ENCODE measurements at regions not wholly inside any gene's neighbourhood (a gene's known extent, or its start where the extent isn't known, plus 50 kb on each side); places are given as distances from the start of the nearest gene placed in this dataset.

DNA sequence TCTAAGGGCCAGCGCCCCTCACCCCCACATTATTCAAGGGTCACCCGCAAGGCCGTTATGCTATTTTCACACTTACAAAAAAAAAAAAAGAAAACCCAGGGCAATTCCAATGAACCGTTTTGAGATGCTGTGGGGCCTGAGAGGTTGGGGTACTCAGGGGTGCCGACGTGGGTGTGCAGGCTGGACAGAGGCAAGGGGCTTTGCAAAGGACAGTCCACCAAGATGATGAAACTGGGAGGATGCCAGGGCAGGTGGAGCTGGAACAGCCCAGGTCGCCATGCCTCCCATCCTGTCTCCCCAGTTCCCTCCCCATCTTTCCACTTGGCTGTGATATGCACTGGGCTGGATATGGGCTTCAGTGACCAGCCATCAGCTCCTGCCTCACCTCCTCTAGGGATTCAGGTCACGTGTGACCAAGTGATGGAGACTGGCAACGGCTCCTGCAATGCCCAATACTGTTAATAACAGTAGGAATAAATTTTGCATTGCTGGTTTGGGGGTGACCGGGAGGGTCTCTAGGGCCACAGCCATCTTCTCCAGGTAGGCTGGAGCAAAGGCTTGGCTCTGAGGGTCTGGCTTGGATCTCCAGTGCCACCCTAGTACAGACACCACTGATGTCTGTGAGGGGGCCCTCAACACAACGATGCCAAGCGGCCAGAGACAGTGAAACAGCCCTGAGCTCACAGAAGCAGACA, 151.3 kb upstream of the TNRC6C start:
- Histone ChIP-seq H3K4me2 (ENCODE audit: low read length) (no peak overlapping the region), H3K4me1 (ENCODE audit: insufficient read depth, low read length) (peaks cover 10% of the 10 kb centered on the region; the same call in 1 of the 2 replicates)

DNA sequence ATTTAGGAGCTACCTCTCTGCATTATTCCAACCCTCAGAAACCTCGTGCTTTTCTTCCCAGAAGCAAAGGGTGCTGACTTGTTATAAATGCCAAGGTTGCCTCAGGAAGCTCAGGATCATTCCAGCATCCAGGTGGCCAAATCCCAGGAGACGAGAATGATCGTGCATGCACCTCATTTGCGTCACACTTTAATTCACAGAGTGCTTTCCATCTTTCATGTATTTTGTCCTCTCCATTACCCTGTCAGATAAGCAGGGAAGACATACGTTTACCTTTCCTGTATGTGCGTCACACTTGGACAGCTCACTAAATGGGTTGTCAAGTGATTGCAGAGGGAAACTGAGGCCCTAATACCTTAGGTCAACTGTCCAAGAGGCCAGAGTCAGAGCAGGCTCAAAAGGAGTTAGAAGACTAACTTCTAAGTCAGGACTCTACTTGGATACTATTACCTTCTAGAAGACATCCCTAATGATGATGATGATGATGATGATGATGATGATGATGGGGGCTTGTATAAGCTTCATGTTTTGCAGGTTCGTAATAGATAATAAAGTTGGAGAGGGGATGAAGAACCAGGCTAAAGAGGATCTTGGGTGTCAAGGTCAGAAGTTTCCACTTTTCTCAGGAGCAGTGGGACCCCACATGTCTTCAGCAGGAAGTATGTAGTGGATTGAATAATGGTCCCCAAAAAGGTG, 150.6 kb upstream of the TNRC6C start:
- Histone ChIP-seq H3K27ac (ENCODE audit: low read length) (no peak overlapping the region), H3K4me1 (ENCODE audit: insufficient read depth, low read length) (peaks cover 10% of the 10 kb centered on the region; the same call in 1 of the 2 replicates), H3K9me2 (replicated peaks; ENCODE audit: low read length) (no peaks in the 10 kb centered on the region), H3K4me3 (ENCODE audit: low read length) (no peak overlapping the region), H3K27me3 (ENCODE audit: low read length) (peaks cover 52% of the 10 kb centered on the region), H3K9ac (ENCODE audit: low read length) (no peak overlapping the region), H3K9me3 (ENCODE audit: low read length) (no peaks in the 10 kb centered on the region), H3K36me3 (ENCODE audit: low read depth, low read length) (no peaks in the 10 kb centered on the region), H3K79me2 (ENCODE audit: low read length) (no peaks in the 10 kb centered on the region), H3F3A (ENCODE audit: low read length, unreplicated experiment) (no peaks in the 10 kb centered on the region), H2AFZ (ENCODE audit: low read length) (no peak overlapping the region), H4K20me1 (ENCODE audit: low read length) (no peaks in the 10 kb centered on the region), H3K4me2 (ENCODE audit: low read length) (no peak overlapping the region)
- ATAC-seq: no peak
- no TSS peak for BruUV-seq (replicated peaks)
- intact Hi-C loops (cut with micrococcal nuclease): no loop called here
- POLR2A ChIA-PET (ENCODE audit: unreplicated experiment): no interaction called here
- no peak for DNase-seq
- CTCF ChIA-PET: no interaction called here
- TF ChIP-seq, protein P1, sequence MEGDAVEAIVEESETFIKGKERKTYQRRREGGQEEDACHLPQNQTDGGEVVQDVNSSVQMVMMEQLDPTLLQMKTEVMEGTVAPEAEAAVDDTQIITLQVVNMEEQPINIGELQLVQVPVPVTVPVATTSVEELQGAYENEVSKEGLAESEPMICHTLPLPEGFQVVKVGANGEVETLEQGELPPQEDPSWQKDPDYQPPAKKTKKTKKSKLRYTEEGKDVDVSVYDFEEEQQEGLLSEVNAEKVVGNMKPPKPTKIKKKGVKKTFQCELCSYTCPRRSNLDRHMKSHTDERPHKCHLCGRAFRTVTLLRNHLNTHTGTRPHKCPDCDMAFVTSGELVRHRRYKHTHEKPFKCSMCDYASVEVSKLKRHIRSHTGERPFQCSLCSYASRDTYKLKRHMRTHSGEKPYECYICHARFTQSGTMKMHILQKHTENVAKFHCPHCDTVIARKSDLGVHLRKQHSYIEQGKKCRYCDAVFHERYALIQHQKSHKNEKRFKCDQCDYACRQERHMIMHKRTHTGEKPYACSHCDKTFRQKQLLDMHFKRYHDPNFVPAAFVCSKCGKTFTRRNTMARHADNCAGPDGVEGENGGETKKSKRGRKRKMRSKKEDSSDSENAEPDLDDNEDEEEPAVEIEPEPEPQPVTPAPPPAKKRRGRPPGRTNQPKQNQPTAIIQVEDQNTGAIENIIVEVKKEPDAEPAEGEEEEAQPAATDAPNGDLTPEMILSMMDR (conservative IDR thresholded peaks at IDR 0.05; ENCODE audit: low read depth, low read length): no peak
- TF ChIP-seq EZH2 (IDR thresholded peaks at IDR 0.05; ENCODE audit: low read length, unreplicated experiment) (no peak), EZH2phosphoT487 (IDR thresholded peaks at IDR 0.05; ENCODE audit: borderline replicate concordance, low read length) (no peak)

More for the DNA sequence above, 151.3 kb upstream of the TNRC6C start:
- Histone ChIP-seq H4K20me1 (ENCODE audit: low read length) (no peaks in the 10 kb centered on the region), H3K9me3 (ENCODE audit: low read length) (no peaks in the 10 kb centered on the region), H3K27ac (ENCODE audit: low read length) (no peak overlapping the region), H3K4me3 (ENCODE audit: low read length) (no peak overlapping the region), H3K79me2 (ENCODE audit: low read length) (no peaks in the 10 kb centered on the region), H3K9ac (ENCODE audit: low read length) (no peak overlapping the region), H3F3A (ENCODE audit: low read length, unreplicated experiment) (no peaks in the 10 kb centered on the region), H3K9me2 (replicated peaks; ENCODE audit: low read length) (no peaks in the 10 kb centered on the region), H3K36me3 (ENCODE audit: low read depth, low read length) (no peaks in the 10 kb centered on the region), H2AFZ (ENCODE audit: low read length) (no peak overlapping the region), H3K27me3 (ENCODE audit: low read length) (peaks cover 59% of the 10 kb centered on the region)
- intact Hi-C loops (cut with micrococcal nuclease): no loop called here
- ChIA-PET POLR2A (ENCODE audit: unreplicated experiment) (no interaction called here), CTCF (no interaction called here)
- TF ChIP-seq, protein P1 (conservative IDR thresholded peaks at IDR 0.05; ENCODE audit: low read depth, low read length): no peak
- TF ChIP-seq EZH2phosphoT487 (IDR thresholded peaks at IDR 0.05; ENCODE audit: borderline replicate concordance, low read length): no peak
- no peak for TF ChIP-seq EZH2 (IDR thresholded peaks at IDR 0.05; ENCODE audit: low read length, unreplicated experiment)
- ATAC-seq (no peak), DNase-seq (no peak)
- BruUV-seq (replicated peaks): no TSS peak

Data from PC-3 (cell line).